ENCODE measurements at regions not wholly inside any gene's neighbourhood (a gene's known extent, or its start where the extent isn't known, plus 50 kb on each side); places are given as distances from the start of the nearest gene placed in this dataset.

- Histone ChIP-seq H3K9me3 (no peaks in the 10 kb centered on the region), H3K4me3 (no peak overlapping the region), H3K36me3 (ENCODE audit: low read depth) (no peaks in the 10 kb centered on the region), H3K4me1 (ENCODE audit: low read depth) (no peaks in the 10 kb centered on the region)
- intact Hi-C loops (cut with DNase I, micrococcal nuclease) = no loop called here
- TF ChIP-seq CTCF (IDR thresholded peaks at IDR 0.05) = no peak
- DNase-seq (no peak), ATAC-seq (no peak)
Measured at GRCh38 chr10:124257781-124258180, 160.9 kb downstream of the OAT start.

- ATAC-seq (no peak), DNase-seq (no peak)
- Histone ChIP-seq H3K4me1 (ENCODE audit: low read depth) (no peaks in the 10 kb centered on the region), H3K4me3 (no peak overlapping the region), H3K36me3 (ENCODE audit: low read depth) (no peaks in the 10 kb centered on the region), H3K9me3 (no peaks in the 10 kb centered on the region)
- TF ChIP-seq CTCF (IDR thresholded peaks at IDR 0.05) = no peak
- intact Hi-C loops (cut with DNase I, micrococcal nuclease) = no loop called here
Measured at GRCh38 chr10:124256151-124256550, 162.6 kb downstream of the OAT start.

GRCh38 chr10:124255556-124255955 lies 162.2 kb upstream of the CHST15 start:
- no peak overlapping the region for H3K4me3 ChIP-seq
- no peak for ATAC-seq
- intact Hi-C loops (cut with DNase I, micrococcal nuclease) = no loop called here

GRCh38 chr10:124254490-124254889 lies 161.1 kb upstream of the CHST15 start:
- intact Hi-C loops (cut with DNase I, micrococcal nuclease) = no loop called here
- H3K4me3 ChIP-seq = no peak overlapping the region
- ATAC-seq = no peak
- DNase-seq = no peak
- H3K9me3 ChIP-seq = no peaks in the 10 kb centered on the region
- TF ChIP-seq CTCF (IDR thresholded peaks at IDR 0.05) = no peak
- no peaks in the 10 kb centered on the region for H3K36me3 ChIP-seq (ENCODE audit: low read depth)
- no peaks in the 10 kb centered on the region for H3K4me1 ChIP-seq (ENCODE audit: low read depth)

More at GRCh38 chr10:124255556-124255955, 162.2 kb upstream of the CHST15 start:
- Histone ChIP-seq H3K36me3 (ENCODE audit: low read depth) (no peaks in the 10 kb centered on the region), H3K4me1 (ENCODE audit: low read depth) (no peaks in the 10 kb centered on the region), H3K9me3 (no peaks in the 10 kb centered on the region)
- no peak for DNase-seq
- no peak for TF ChIP-seq CTCF (IDR thresholded peaks at IDR 0.05)

GRCh38 chr10:124253006-124253405 lies 159.6 kb upstream of the CHST15 start:
- H3K4me3 ChIP-seq = no peak overlapping the region
- no peaks in the 10 kb centered on the region for H3K9me3 ChIP-seq
- H3K36me3 ChIP-seq (ENCODE audit: low read depth) = no peaks in the 10 kb centered on the region
- no peak for TF ChIP-seq CTCF (IDR thresholded peaks at IDR 0.05)
- ATAC-seq = no peak
- no peaks in the 10 kb centered on the region for H3K4me1 ChIP-seq (ENCODE audit: low read depth)
- DNase-seq = no peak
- intact Hi-C loops (cut with DNase I, micrococcal nuclease) = no loop called here

- intact Hi-C loops (cut with DNase I, micrococcal nuclease) = no loop called here
- DNase-seq (no peak), ATAC-seq (no peak)
- Histone ChIP-seq H3K4me1 (ENCODE audit: low read depth) (no peaks in the 10 kb centered on the region), H3K4me3 (no peak overlapping the region), H3K36me3 (ENCODE audit: low read depth) (no peaks in the 10 kb centered on the region), H3K9me3 (no peaks in the 10 kb centered on the region)
- TF ChIP-seq CTCF (IDR thresholded peaks at IDR 0.05) = no peak
Measured at GRCh38 chr10:124252097-124252715, 158.8 kb upstream of the CHST15 start.
